ENCODE measurements at regions not wholly inside any gene's neighbourhood (a gene's known extent, or its start where the extent isn't known, plus 50 kb on each side); places are given as distances from the start of the nearest gene placed in this dataset.

GRCh38 chr4:105092356-105092755 is 54.3 kb upstream of the TET2 start:
- Histone ChIP-seq H3K27ac (ENCODE audit: low read depth in 2 of 2, low read length in 1 of 2) (no peak overlapping the region), H3K36me3 (ENCODE audit: control insufficient read depth in 2 of 2, insufficient read depth in 2 of 2, low read length in 1 of 2) (no peaks in the 10 kb centered on the region), H3K4me1 (ENCODE audit: control insufficient read depth in 2 of 2, insufficient read depth in 2 of 2, low read length in 1 of 2) (no peaks in the 10 kb centered on the region), H3K27me3 (ENCODE audit: control insufficient read depth in 1 of 2, insufficient read depth in 2 of 2, low read length in 2 of 2) (no peaks in the 10 kb centered on the region), H3K9me3 (ENCODE audit: control insufficient read depth in 2 of 2, insufficient read depth in 1 of 2, low read depth in 1 of 2, low read length in 1 of 2) (no peaks in the 10 kb centered on the region), H3K4me3 (ENCODE audit: low read depth in 1 of 2, low read length in 2 of 2) (no peak overlapping the region)
- 38 to 68% methylated on average over 1 of the region's 1 CpG for WGBS, 2 donors

- Histone ChIP-seq H3K27me3 (ENCODE audit: control insufficient read depth in 1 of 2, insufficient read depth in 2 of 2, low read length in 2 of 2) (no peaks in the 10 kb centered on the region), H3K4me1 (ENCODE audit: control insufficient read depth in 2 of 2, insufficient read depth in 2 of 2, low read length in 1 of 2) (no peaks in the 10 kb centered on the region), H3K36me3 (ENCODE audit: control insufficient read depth in 2 of 2, insufficient read depth in 2 of 2, low read length in 1 of 2) (no peaks in the 10 kb centered on the region), H3K4me3 (ENCODE audit: low read depth in 1 of 2, low read length in 2 of 2) (no peak overlapping the region), H3K27ac (ENCODE audit: low read depth in 2 of 2, low read length in 1 of 2) (no peak overlapping the region), H3K9me3 (ENCODE audit: control insufficient read depth in 2 of 2, insufficient read depth in 1 of 2, low read depth in 1 of 2, low read length in 1 of 2) (no peaks in the 10 kb centered on the region)
- WGBS, 2 donors = 38 to 50% methylated on average over 1 of the region's 1 CpG
Measured at GRCh38 chr4:105092768-105093167, 53.9 kb upstream of the TET2 start.

GRCh38 chr4:105093975-105094374 is 52.7 kb upstream of the TET2 start:
- Histone ChIP-seq H3K27me3 (ENCODE audit: control insufficient read depth in 1 of 2, insufficient read depth in 2 of 2, low read length in 2 of 2) (no peaks in the 10 kb centered on the region), H3K27ac (ENCODE audit: low read depth in 2 of 2, low read length in 1 of 2) (no peak overlapping the region), H3K4me1 (ENCODE audit: control insufficient read depth in 2 of 2, insufficient read depth in 2 of 2, low read length in 1 of 2) (no peaks in the 10 kb centered on the region), H3K36me3 (ENCODE audit: control insufficient read depth in 2 of 2, insufficient read depth in 2 of 2, low read length in 1 of 2) (no peaks in the 10 kb centered on the region), H3K9me3 (ENCODE audit: control insufficient read depth in 2 of 2, insufficient read depth in 1 of 2, low read depth in 1 of 2, low read length in 1 of 2) (no peaks in the 10 kb centered on the region), H3K4me3 (ENCODE audit: low read depth in 1 of 2, low read length in 2 of 2) (no peak overlapping the region)
- WGBS, 2 donors = 57 to 70% methylated on average over 2 of the region's 2 CpGs
